ENCODE measurements at regions not wholly inside any gene's neighbourhood (a gene's known extent, or its start where the extent isn't known, plus 50 kb on each side); places are given as distances from the start of the nearest gene placed in this dataset.

- intact Hi-C loops (cut with micrococcal nuclease): no loop called here
- no peak overlapping the region for H3K9ac ChIP-seq (ENCODE audit: insufficient read depth in 1 of 2, low read depth in 2 of 2, low read length in 2 of 2)
- no TSS peak for BruUV-seq (replicated peaks)
- peaks cover 0 to 4% of the 10 kb centered on the region in 2 experiments; a peak in 1 of 5 replicates for H3K27me3 ChIP-seq (ENCODE audit: control insufficient read depth in 2 of 2, insufficient read depth in 2 of 2, low read length in 2 of 2)
- H3K36me3 ChIP-seq (ENCODE audit: control insufficient read depth, insufficient read depth, low read length): no peaks in the 10 kb centered on the region
- no peak overlapping the region for H3K27ac ChIP-seq (ENCODE audit: extremely low read depth, low read depth, low read length)
- H3K4me3 ChIP-seq: no peak overlapping the region
- TF ChIP-seq ZNF778 (CRISPR knock-in tag; IDR thresholded peaks at IDR 0.05) (no peak), ZNF561 (CRISPR knock-in tag; conservative IDR thresholded peaks at IDR 0.05) (no peak), AFF4 (CRISPR knock-in tag; IDR thresholded peaks at IDR 0.05) (no peak), TCFL5 (CRISPR knock-in tag; conservative IDR thresholded peaks at IDR 0.05) (no peak), TFE3 (CRISPR knock-in tag; IDR thresholded peaks at IDR 0.05) (no peak), NR2C1 (IDR thresholded peaks at IDR 0.05) (no peak), NR2C1 (tag; IDR thresholded peaks at IDR 0.05) (no peak), CCNT2 (IDR thresholded peaks at IDR 0.05; ENCODE audit: borderline replicate concordance, extremely low read depth, insufficient read length, low read depth, low read length) (no peak), ILK (tag; IDR thresholded peaks at IDR 0.05; ENCODE audit: borderline replicate concordance, low read depth) (no peak), MNT (conservative IDR thresholded peaks at IDR 0.05) (no peak), ZNF23 (CRISPR knock-in tag; IDR thresholded peaks at IDR 0.05) (no peak), FOXJ3 (CRISPR knock-in tag; IDR thresholded peaks at IDR 0.05) (no peak), MTA1 (IDR thresholded peaks at IDR 0.05; ENCODE audit: borderline replicate concordance) (no peak), TRIM28 (IDR thresholded peaks at IDR 0.05) (no peak)
- TF ChIP-seq, protein P1, sequence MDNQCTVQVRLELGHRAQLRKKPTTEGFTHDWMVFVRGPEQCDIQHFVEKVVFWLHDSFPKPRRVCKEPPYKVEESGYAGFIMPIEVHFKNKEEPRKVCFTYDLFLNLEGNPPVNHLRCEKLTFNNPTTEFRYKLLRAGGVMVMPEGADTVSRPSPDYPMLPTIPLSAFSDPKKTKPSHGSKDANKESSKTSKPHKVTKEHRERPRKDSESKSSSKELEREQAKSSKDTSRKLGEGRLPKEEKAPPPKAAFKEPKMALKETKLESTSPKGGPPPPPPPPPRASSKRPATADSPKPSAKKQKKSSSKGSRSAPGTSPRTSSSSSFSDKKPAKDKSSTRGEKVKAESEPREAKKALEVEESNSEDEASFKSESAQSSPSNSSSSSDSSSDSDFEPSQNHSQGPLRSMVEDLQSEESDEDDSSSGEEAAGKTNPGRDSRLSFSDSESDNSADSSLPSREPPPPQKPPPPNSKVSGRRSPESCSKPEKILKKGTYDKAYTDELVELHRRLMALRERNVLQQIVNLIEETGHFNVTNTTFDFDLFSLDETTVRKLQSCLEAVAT (IDR thresholded peaks at IDR 0.05): no peak
- H3K9me1 ChIP-seq (ENCODE audit: control insufficient read depth, insufficient read depth, low read length): no peaks in the 10 kb centered on the region
- DNase-seq (ENCODE audit: extremely low read depth in 1 of 4, low spot score in 3 of 4) (no peak), ATAC-seq (no peak), FAIRE-seq (no peak)
- WGBS (ENCODE audit: insufficient coverage, low coverage, missing lambda C conversion rate): 0% methylated on average over 1 of the region's 1 CpG
- ChIA-PET POLR2A (no interaction called here), CTCF (ENCODE audit: low intra/inter-chr PET ratio) (no interaction called here)
- no peaks in the 10 kb centered on the region for H4K20me1 ChIP-seq (replicated peaks; ENCODE audit: control insufficient read depth, insufficient read depth, low read length)
- in situ Hi-C loops (cut with MboI): no loop called here
- no peak overlapping the region for H3K4me2 ChIP-seq (ENCODE audit: insufficient read depth, low read length)
- no peaks in the 10 kb centered on the region for H3K79me2 ChIP-seq (ENCODE audit: control insufficient read depth, insufficient read depth, low read length)
- no peak overlapping the region for H2AFZ ChIP-seq (ENCODE audit: low read depth, low read length)
- H3K9me3 ChIP-seq (replicated peaks; ENCODE audit: control insufficient read depth, insufficient read depth, low read depth, low read length): no peaks in the 10 kb centered on the region
- no peaks in the 10 kb centered on the region for H3K4me1 ChIP-seq (replicated peaks in 1 of 2; ENCODE audit: control insufficient read depth in 2 of 2, insufficient read depth in 2 of 2, low read length in 2 of 2)
Observed at GRCh38 chr2:7945026-7945425, 736.8 kb upstream of the ID2 start.

All from K562 (cell line).